Fibroblast of the conjunctiva (primary cell): ENCODE measurements at regions not wholly inside any gene's neighbourhood (a gene's known extent, or its start where the extent isn't known, plus 50 kb on each side); places are given as distances from the start of the nearest gene placed in this dataset.
"Not testable (repeated sequence)": the region's sequence is repeated elsewhere in the genome, so short reads cannot be mapped to it uniquely, and the experiment has no call there.

Experiments
- DNase-seq: peaks from one replicate; pipeline ENCODE4 v3.0.0-alpha.2; 2010; ENCODE audit warnings: low read depth

DNA sequence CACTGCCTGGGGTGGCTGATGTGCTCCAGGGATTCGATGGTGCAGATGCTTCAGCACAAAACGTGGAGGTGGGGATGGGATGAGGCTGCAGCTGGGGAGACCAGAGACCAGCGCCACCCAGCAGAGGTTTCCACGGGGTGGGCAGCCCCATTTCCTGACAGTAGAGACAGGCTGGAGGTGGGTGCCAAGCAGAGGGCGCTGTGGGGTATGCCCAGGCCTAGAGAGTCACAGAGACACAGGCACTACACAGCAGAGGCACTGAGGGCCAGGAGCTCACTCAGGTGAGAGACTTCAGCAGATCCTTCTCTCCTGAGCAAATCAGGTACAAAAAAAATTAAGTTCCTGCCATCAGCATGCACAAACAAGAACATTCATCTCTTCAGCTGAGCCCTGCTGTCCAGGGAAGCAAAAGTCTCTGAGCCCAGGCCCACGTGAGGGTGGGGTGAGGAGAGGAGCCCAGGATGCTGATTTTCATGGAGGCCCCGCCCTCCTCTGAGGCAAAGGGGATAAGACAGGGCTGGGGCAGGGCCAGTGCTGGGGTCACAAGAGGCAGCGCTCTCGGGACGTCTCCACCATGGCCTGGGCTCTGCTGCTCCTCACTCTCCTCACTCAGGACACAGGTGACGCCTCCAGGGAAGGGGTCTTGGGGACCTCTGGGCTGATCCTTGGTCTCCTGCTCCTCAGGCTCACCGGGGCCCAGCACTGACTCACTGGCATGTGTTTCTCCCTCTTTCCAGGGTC lies 53.1 kb downstream of the GGTLC2 start:
- DNase-seq, result no peak

DNA sequence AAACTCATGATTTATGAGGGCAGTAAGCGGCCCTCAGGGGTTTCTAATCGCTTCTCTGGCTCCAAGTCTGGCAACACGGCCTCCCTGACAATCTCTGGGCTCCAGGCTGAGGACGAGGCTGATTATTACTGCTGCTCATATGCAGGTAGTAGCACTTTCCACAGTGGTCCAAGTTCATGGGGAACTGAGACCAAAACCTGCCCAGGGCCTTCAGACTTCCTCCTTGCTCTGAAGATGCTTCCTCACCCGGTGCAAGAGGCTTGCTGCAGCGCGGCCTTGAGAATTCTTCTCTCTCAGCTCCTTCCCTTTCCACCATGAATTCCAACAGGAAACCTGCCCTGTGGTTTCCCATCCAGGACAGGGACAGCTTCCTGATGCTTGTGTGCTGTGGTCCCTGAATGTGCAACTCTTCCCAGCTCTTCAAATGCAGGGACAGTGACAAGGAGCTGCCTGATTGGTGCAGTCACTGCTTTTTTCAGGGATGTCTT lies 53.9 kb downstream of the GGTLC2 start:
- DNase-seq, result no peak

DNA sequence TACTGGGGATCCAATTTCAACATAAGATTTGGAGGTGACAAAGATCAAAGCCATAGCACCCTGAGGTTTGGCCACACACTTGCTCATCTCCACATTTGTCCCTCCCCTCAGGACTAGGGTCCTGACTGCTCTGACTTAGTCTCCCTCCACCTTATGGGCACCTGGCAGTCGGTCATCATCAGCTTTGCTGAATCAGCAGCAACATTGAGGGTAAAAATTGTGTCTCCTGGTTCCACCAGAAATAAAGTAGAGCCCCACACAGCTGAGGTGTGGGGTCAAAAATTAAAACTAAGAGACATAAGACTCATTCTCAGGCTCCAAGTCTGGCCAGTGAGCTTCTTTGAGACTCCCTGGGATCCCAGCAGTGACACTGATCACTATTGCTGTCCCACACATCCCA lies 56.2 kb downstream of the GGTLC2 start:
- DNase-seq, result no peak

DNA sequence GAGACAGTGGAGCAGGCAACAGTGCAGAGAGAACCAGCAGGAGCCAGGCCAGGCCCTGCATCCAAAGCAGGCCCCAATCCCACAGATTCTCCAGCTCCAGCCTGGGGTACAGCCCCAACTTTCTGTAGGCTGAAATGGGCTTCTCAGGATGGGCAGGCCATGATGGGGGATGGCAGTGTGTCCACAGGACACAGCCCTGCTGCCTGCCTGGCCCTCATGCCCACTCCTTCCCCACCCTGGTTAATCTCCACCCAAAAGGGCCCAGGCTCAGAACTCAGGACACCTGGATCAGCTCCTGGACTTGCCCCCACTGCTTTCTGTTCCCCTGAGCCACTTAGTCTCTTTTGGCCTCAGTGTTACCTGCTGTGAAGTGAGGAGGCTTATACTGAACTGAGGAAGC lies 57.1 kb downstream of the GGTLC2 start:
- not testable (repeated sequence) for DNase-seq

DNA sequence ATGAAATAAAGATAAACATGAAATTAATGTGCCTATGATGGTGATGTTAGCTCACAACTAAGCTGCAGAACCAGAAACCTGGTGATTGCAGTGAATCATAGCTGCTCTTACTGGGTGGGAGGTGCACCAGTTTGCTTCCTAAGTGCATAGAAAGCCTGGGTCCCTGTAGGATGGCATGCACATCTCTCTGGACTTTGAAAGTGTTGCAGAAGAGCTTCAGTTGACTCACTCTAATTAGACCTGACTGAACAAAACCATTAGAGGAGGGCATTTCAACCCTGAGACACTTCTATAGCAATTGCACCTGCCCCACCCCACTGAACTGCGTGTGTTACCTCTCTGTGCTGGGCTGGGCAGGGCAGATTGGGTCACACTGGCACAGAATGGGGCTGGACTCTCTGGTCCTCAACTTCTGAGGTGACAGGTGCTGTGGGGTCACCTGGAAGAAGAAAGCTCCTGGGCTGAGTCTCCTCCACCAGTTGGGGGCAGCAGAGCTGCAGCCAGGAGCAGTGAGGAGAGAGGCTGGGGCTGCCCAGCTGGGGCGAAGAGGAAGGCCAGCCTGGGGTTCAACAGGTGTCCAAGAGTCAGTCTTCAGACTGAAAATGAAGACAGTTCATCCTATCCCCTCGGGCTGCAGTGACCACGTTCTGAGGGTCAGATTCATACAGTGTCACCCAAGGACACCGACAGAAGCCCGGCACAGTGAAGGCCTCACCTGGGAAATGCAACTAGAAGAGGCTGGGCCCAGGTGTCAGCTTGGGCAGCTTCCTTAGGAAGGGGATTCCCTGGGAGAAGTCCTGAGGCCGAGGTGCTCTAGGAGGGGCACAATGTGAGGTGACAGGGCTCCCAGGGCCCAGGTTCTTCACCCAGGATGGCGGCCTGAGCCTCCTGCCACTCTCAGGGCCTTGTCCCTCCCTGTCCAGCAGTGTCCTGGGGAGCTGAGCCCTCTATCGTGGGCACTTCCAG lies 58.1 kb downstream of the GGTLC2 start:
- DNase-seq, result no peak

DNA sequence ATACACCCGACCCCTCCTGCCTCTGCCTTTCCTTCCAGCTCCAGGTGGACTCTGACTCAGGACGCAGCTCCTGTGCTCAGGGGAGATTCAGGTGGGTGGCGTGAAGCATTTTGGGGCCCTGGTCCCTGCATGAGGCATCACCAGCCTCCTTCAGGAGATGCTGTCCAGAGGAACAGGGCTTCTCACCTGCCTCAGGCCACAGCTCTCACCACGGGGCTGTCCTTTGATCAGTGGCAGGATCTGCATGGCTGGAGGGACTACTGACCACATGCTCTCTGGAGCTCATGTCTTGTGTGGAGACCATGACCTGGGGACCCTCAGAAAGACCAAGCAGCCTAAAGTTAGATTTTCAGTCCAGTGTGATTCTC lies 58.8 kb downstream of the GGTLC2 start:
- no peak for DNase-seq

DNA sequence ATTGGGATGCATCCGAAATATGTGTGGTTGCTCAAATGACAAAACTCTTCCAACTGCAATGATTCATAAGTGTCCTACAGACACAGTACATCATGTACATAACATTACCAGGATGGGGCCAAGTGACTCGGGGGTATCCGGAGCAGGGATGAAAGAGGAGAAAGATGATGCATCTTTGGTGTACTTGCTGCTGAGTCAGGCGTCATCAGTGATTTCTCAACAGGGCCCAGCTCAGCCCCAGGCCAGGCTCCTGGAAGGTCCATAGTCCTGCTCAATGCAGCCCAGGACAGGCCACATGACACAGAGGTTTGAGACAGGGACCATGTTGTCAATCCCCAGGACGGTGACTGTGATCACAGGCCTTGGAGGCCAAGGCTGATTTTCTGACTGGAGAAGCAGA lies 59.3 kb downstream of the GGTLC2 start:
- peak; percentile 37 for DNase-seq

DNA sequence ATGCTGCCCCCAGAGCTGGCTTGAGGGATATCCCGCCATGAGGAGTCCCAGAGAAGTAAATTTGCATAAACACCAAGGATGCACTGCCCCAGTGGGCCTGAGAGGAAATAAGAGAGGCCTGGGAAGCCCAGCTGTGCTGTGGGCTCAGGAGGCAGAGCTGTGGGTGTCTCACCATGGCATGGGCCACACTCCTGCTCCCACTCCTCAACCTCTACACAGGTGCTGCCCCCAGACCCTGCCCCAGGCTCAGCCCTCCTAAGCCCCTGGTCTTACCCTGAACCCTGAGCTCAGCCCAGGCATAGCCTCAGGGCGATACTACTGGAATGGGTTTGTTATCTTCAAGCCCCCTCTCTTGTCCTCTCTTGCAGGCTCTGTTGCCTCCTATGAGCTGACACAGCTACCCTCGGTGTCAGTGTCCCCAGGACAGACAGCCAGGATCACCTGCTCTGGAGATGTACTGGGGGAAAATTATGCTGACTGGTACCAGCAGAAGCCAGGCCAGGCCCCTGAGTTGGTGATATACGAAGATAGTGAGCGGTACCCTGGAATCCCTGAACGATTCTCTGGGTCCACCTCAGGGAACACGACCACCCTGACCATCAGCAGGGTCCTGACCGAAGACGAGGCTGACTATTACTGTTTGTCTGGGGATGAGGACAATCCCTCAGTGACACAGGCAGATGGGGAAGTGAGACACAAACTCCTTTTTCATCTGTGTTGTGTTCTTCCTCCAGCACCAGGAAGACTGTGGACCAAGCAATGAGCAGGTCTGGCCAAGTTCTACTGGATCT lies 59.9 kb downstream of the GGTLC2 start:
- no peak for DNase-seq

DNA sequence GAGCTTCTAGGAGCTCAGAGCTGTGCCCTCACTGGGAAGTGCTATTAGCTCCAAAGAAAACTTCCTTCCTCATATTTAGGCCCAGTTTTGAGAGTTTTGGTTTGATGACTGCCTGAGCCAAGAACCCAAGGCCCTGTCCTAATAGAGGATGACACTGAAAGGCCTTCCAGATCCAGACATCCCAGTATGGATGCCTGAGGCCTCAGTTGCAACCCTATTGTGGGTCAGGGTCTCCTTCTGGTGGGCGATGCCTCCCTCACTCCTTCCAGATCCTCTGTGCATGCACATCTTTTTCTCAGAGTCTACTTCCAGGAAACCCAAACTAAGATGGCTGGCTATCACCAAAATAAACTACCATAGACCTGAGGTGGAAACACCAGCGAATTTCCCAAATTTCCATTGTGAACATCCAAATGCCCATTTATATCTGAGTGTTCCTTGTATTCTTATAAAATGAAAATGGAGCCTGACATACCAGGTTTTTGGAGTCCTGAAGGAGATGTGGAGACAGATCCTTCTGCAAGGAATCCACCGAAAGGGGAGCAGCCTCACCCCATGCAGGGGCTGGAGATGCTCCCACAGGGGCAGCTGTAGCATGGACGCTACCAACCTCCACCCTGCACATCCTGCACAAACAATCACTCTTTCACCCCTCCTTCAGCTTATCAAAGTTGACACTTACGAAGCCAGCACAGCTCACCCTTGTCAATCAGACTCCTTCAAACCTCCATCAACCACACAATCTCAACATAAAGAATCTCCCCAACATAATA lies 61.1 kb downstream of the GGTLC2 start:
- no peak for DNase-seq

DNA sequence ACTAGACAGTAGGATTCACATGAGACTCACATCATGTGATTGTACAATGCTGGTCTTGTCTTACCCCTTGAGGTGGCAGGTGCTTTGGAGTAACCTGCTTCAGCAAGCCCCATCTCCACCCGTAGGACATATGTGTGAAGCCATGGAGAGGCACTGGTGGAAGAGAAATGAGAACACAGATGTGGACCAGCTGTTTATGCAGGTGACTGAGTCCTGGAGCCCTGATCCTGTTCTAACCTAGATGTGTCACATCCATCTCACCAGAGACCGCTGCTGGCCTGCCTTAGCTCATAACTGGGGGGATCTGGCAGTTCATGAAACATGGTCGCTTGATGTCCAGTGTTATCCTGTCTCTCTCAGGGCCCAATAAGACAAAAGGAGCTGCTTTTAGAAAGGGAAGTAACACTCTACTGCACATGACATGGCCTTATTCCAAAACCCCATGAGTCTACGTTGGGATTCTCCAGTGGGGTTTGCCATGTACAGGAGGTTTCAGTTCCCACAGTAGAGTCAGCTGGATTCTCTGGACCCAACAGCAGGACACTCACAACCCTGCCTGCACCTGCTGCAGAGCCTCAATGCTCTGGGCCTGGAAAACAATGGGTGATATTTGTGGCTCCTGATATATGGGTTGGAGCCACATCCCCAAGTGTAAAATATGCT lies 62.0 kb downstream of the GGTLC2 start:
- no peak for DNase-seq

DNA sequence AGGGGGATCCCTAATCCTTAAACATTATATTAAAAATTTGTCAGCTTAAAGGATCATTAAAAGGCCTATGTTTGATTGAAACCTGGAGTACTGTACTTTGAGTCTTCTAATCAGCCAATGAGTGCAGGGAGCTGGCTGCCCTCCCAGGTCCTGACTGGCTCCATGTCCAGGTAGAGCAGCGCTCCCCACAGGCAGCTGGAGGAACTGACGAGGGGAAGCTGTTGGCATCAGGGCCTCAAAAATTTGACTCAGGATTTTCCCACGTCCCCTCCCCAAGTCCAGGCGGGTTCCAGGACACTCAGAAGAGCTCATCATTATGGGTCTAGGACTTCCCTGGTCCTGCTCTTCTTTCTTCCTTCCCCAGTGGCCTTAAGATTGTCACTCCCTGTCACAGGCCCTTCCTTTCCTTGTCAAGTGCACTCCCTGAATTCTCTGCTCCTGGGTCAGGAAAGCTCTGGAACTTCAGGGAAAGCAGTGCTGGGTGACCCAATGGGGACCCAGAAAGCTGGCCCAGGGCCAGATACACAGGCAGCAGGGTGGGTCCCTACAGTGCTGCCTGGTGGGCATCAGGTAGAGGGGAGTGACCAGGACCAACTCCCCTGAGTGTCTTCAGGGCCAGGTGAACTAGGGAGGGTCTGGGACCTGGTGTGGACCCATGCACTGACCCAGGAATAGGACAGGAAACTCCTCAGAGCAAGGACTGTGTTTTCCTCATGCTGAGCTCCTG lies 65.5 kb downstream of the GGTLC2 start:
- no peak for DNase-seq

DNA sequence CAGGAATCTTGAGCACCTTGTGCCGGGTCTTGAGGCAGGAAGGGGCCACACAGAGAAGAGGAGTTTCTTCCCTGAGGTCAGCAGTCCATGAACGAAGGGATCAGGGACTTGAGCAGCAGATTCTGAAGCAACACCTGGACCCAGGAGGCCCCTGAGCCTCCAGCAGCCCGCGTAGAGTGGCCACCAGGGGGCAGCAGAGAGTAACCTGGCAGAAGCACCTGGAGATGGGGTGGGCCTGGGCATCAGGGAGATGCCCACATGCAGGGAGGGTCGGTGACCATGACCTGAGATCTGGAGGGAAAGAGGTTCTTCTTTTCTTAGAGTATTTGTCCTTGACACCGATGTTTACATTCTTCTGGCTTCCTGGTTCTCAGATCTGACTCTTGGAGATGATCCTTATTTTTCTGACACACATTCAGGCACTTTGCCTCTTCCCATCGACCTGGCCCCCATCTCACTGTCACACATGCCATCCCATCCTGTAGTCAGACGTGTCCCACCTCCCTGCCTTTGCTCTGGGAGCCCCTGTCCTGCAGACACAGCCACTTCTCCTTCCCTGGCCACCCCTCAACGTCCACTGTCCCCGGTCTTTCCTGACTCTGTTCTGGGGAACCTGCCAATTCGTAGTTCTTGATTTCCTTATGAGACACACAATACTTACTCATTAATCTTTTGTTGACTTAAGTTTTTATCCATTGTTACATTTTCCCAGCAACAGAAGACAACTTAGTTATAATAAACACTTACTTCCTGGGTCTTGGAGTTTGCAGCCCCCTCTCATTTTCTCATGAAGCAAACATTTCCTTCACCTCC lies 66.5 kb downstream of the GGTLC2 start:
- no peak for DNase-seq

DNA sequence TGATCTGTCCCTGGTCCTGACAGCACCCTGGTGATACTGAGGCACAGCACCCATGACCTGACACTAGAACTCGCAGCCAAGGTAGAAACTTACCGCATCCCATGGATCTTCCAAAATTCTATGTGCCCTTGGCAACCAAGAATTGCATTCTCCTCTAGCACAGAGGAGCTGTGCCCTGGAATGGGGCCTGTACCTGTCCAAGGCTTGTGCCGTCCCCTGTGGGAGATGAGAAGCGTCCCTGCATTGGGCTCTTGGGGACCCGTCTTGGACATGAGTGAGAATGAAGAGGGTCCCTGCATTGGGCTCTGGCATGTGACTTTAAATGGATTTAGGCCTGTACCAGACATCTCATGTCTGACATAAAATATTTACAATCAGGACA lies 67.1 kb downstream of the GGTLC2 start:
- DNase-seq, result no peak

DNA sequence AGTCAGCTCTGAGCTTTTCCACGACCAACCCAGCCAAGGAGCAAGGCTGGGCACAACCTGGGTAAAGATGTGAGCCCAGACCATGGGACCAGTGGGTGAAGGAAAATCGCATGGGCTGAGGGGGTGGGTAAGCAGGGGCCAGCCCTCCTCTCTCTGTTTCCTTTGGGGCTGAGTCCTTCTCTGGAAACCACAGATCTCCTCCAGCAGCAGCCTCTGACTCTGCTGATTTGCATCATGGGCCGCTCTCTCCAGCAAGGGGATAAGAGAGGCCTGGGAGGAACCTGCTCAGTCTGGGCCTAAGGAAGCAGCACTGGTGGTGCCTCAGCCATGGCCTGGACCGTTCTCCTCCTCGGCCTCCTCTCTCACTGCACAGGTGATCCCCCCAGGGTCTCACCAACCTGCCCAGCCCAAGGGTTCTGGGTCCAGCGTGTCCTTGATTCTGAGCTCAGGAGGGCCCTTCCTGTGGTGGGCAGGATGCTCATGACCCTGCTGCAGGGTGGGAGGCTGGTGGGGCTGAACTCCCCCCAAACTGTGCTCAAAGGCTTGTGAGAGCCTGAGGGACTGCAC lies 67.8 kb downstream of the GGTLC2 start:
- no peak for DNase-seq

DNA sequence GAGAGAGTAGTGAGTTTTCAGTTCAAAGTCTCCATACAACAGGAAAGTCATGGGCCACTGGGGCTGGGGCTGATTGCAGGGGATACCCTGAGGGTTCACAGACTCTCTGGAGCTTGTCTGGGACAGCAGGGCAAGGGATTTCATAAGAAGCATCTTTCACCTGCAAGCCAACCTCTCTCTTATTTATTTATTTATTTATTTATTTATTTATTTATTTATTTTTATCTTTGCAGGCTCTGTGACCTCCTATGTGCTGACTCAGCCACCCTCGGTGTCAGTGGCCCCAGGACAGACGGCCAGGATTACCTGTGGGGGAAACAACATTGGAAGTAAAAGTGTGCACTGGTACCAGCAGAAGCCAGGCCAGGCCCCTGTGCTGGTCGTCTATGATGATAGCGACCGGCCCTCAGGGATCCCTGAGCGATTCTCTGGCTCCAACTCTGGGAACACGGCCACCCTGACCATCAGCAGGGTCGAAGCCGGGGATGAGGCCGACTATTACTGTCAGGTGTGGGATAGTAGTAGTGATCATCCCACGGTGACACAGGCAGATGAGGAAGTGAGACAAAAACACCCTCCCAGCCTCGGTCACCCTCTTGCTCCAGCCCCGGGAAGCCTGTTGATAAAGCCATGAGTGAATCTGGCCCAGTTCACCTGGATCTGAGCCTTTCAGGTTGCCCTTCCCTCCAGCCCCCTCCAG lies 68.4 kb downstream of the GGTLC2 start:
- DNase-seq, result no peak

DNA sequence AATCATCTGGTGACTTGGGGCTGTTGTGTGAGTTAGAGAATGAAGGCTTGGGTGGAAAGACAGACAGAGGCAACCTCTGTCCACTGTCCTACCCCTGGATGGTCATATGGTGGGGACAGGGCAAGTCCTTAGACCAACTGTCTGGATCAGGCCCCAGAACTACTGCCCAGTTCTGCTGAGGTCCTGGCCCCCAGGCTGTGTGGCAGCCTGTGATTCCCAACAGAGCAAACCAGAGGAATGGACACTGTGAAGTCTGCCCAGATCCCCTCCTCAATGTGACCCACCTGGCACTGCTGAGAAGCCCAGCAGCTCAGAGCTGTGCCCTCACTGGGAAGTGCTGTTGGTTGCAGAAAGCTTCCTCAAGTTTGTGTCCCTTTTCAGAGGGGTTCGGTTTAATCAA lies 69.0 kb downstream of the GGTLC2 start:
- DNase-seq, result no peak

DNA sequence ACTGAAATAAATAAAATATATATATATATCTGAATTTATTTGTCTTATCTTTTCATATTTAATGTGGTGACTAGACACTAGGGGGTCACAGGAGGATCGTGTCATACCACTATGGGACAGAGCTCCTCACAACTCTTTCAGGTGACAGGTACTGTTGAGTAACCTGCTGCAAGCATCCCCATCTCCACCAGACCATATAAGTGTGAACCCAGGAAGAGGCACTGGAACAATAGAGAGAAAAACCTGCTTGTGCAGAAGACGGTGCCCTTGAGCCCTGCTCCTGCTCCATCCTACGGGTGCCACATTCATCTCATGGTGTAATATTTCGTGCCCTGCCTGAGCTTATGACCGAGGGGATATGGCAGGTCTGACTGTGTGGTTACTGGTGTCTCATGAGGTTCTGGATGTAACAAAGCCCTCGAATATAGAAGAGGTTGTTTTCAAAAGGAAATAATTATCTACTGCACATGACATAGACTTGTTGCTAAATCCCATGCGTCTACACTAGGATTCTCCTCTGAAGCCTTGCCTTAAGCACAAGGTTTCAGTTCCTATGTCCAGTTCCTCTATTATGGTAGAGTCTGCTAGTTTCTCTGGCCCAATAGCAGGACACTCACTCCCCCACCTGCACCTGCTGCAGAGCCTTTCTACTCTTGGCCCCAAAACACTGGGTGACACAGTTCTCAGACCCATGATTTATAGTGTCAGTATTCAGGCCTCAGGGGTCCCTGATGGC lies 70.4 kb downstream of the GGTLC2 start:
- no peak for DNase-seq

DNA sequence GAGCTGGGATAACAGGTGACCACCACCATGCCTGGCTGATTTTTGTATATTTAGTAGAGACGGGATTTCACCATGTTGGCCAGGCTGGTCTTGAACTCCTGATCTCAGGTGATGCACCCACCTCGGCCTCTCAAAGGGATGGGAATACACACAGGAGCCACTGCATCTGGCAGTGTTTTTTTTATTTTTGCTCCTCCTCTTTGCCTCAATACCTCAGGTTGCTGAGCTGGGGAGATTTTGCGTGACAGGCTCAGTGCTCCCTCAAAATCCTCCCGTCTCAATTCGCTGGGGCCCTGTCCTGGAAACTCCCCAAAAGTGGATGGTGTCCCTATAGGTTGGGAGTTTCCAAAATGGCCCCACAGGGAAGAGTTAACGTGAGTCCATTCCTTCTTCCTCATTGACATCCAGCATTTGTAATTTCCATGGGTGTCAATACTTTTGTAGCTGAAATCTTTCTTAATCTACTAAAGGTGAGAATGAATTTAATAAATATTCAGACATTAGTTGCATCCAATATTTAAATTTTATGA lies 71.8 kb downstream of the GGTLC2 start:
- DNase-seq, result no peak
